ENCODE measurements at regions not wholly inside any gene's neighbourhood (a gene's known extent, or its start where the extent isn't known, plus 50 kb on each side); places are given as distances from the start of the nearest gene placed in this dataset.

GRCh38 chr1:83016354-83016849, 982.5 kb downstream of the TTLL7 start:
- TF ChIP-seq CTCF (IDR thresholded peaks at IDR 0.05) = no peak
- TF ChIP-seq POLR2AphosphoS5 (IDR thresholded peaks at IDR 0.05) = no peak

Measured in suprapubic skin (tissue), 3 donors.